HepG2 (cell line): ENCODE measurements at regions not wholly inside any gene's neighbourhood (a gene's known extent, or its start where the extent isn't known, plus 50 kb on each side); places are given as distances from the start of the nearest gene placed in this dataset.

Experiments
- E2F1 ChIP-seq: sonication (generic); formaldehyde crosslinking; IDR thresholded peaks from 2 replicates; pipeline ENCODE4 v1.5.0; 2020; ENCODE audit warnings: missing genetic modification reagents
- HHEX ChIP-seq: IDR thresholded peaks from 2 replicates; pipeline ENCODE4 v1.6.1; 2016; ENCODE audit warnings: control low read depth
- HOMEZ ChIP-seq: IDR thresholded peaks from 2 replicates; pipeline ENCODE4 v1.6.1; 2016; ENCODE audit warnings: low read depth
- MIER2 ChIP-seq: IDR thresholded peaks from 2 replicates; pipeline ENCODE4 v1.6.1; 2016; ENCODE audit warnings: missing biosample characterization, missing genetic modification reagents
- RFXAP ChIP-seq: sonication (generic); formaldehyde crosslinking; IDR thresholded peaks from 2 replicates; pipeline ENCODE4 v1.4.0; 2020; ENCODE audit warnings: missing genetic modification reagents, borderline replicate concordance
- ZBTB10 ChIP-seq: sonication (generic); formaldehyde crosslinking; IDR thresholded peaks from 2 replicates; pipeline ENCODE4 v1.4.0; 2020; ENCODE audit warnings: missing genetic modification reagents, borderline replicate concordance
- ZBTB8A ChIP-seq: sonication (generic); formaldehyde crosslinking; IDR thresholded peaks from 2 replicates; pipeline ENCODE4 v1.4.0; 2020; ENCODE audit warnings: mild to moderate bottlenecking, low read depth, missing genetic modification reagents, borderline replicate concordance
- ZNF18 ChIP-seq: sonication (generic); formaldehyde crosslinking; IDR thresholded peaks from 2 replicates; pipeline ENCODE4 v1.8.0; 2022; ENCODE audit warnings: mild to moderate bottlenecking, missing genetic modification reagents; ENCODE audit not compliant: insufficient replicate concordance
- ZNF274 ChIP-seq: sonication (generic); formaldehyde crosslinking; IDR thresholded peaks from 2 replicates; pipeline ENCODE4 v1.5.1; 2020; ENCODE audit warnings: mild to moderate bottlenecking, missing genetic modification reagents
- ZNF331 ChIP-seq: sonication (generic); formaldehyde crosslinking; IDR thresholded peaks from 2 replicates; pipeline ENCODE4 v1.4.0; 2020; ENCODE audit warnings: missing genetic modification reagents
- ZNF414 ChIP-seq: sonication (generic); formaldehyde crosslinking; IDR thresholded peaks from 2 replicates; pipeline ENCODE4 v1.5.0; 2020; ENCODE audit warnings: missing genetic modification reagents
- TF ChIP-seq, protein P1 (sequence below): IDR thresholded peaks from 2 replicates; pipeline ENCODE4 v1.4.0; 2020; ENCODE audit warnings: mild to moderate bottlenecking, missing genetic modification reagents
- TF ChIP-seq, protein P2 (sequence below): sonication (generic); formaldehyde crosslinking; IDR thresholded peaks from 2 replicates; pipeline ENCODE4 v1.5.1; 2020; ENCODE audit warnings: mild to moderate bottlenecking, moderate library complexity, missing genetic modification reagents

DNA sequence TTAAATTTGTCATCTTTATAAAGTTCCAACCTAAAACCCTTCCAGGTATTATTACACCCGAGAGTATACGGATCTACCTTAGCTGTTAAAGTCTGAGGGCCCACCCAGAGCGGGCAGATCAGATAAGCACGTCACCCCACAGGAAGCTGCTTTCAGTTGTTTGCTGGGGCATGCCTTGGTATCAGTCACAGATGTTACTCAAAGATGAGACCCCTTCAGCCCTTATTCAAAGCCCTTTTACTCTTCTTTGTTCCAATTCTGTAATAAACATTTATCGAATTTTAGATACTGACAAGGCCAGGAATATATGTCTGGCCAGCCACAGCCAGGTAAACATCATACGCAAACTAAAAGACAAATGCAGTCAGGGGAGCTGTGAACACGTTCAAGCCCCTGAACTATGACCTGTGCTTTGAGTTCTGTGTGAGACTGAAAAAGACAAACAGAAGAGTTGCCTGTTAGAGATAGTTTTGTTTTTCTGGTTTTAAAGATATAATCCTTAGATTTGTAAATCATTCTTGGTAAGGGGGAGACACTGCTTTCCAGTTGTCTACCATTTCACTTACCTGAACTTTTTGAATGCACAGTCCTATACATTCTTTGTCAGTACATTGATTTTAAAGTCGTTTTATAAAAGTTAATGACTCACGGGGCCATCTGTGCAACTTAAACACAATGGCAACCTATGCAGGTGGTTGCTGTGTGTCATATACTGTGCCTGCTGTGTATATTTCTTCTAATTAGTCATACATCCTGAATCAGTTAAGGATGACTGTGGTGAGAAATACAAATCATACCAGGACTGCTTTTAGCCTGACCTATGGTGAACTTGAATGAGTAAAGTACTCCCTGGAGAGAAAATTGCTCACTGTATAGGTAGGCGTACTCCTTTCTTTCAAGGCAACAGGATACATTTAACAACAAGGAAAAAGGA is 100.5 kb upstream of the ITPRID2 start (continued):
- TF ChIP-seq ZNF18 (CRISPR knock-in tag) (peak; percentile 29), HHEX (CRISPR knock-in tag) (no peak), ZBTB8A (CRISPR knock-in tag) (no peak), ZNF274 (CRISPR knock-in tag) (no peak), ZNF331 (peak; percentile 82), ZNF414 (CRISPR knock-in tag) (0 out of 2 replicates have a peak, but pooled peaks have one; percentile 61), MIER2 (CRISPR knock-in tag) (0 out of 2 replicates have a peak, but pooled peaks have one; percentile 32), HOMEZ (CRISPR knock-in tag) (peak; percentile 12; the same call in 1 of the 2 replicates), ZBTB10 (CRISPR knock-in tag) (peak; percentile 82; the same call in 1 of the 2 replicates), RFXAP (CRISPR knock-in tag) (no peak), E2F1 (CRISPR knock-in tag) (no peak)
- TF ChIP-seq, protein P1, sequence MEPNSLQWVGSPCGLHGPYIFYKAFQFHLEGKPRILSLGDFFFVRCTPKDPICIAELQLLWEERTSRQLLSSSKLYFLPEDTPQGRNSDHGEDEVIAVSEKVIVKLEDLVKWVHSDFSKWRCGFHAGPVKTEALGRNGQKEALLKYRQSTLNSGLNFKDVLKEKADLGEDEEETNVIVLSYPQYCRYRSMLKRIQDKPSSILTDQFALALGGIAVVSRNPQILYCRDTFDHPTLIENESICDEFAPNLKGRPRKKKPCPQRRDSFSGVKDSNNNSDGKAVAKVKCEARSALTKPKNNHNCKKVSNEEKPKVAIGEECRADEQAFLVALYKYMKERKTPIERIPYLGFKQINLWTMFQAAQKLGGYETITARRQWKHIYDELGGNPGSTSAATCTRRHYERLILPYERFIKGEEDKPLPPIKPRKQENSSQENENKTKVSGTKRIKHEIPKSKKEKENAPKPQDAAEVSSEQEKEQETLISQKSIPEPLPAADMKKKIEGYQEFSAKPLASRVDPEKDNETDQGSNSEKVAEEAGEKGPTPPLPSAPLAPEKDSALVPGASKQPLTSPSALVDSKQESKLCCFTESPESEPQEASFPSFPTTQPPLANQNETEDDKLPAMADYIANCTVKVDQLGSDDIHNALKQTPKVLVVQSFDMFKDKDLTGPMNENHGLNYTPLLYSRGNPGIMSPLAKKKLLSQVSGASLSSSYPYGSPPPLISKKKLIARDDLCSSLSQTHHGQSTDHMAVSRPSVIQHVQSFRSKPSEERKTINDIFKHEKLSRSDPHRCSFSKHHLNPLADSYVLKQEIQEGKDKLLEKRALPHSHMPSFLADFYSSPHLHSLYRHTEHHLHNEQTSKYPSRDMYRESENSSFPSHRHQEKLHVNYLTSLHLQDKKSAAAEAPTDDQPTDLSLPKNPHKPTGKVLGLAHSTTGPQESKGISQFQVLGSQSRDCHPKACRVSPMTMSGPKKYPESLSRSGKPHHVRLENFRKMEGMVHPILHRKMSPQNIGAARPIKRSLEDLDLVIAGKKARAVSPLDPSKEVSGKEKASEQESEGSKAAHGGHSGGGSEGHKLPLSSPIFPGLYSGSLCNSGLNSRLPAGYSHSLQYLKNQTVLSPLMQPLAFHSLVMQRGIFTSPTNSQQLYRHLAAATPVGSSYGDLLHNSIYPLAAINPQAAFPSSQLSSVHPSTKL (CRISPR knock-in tag): peak; percentile 82
- TF ChIP-seq, protein P2, sequence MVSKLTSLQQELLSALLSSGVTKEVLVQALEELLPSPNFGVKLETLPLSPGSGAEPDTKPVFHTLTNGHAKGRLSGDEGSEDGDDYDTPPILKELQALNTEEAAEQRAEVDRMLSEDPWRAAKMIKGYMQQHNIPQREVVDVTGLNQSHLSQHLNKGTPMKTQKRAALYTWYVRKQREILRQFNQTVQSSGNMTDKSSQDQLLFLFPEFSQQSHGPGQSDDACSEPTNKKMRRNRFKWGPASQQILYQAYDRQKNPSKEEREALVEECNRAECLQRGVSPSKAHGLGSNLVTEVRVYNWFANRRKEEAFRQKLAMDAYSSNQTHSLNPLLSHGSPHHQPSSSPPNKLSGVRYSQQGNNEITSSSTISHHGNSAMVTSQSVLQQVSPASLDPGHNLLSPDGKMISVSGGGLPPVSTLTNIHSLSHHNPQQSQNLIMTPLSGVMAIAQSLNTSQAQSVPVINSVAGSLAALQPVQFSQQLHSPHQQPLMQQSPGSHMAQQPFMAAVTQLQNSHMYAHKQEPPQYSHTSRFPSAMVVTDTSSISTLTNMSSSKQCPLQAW (CRISPR knock-in tag): peak; percentile 69; the same call in 1 of the 2 replicates
